HepG2 (cell line): ENCODE measurements at regions not wholly inside any gene's neighbourhood (a gene's known extent, or its start where the extent isn't known, plus 50 kb on each side); places are given as distances from the start of the nearest gene placed in this dataset.

ENCODE experiments used
- CBX2 ChIP-seq, 2 experiments: fragments of 200-600 bp in 1 of 2; sonication (generic); formaldehyde crosslinking in 1 of 2; IDR thresholded peaks; 2 replicates each; pipeline versions ENCODE4 v1.7.0 to v1.8.1; 2018 to 2022; ENCODE audit warnings: low read depth in 2 of 2, low read length in 1 of 2, mild to moderate bottlenecking in 1 of 2, missing genetic modification reagents in 1 of 2
- CHD4 ChIP-seq: fragments of 200-600 bp; sonication (generic); IDR thresholded peaks from 2 replicates; pipeline ENCODE4 v1.7.0; 2017; ENCODE audit warnings: mild to moderate bottlenecking, low read length, borderline replicate concordance
- DBP ChIP-seq: sonication (generic); formaldehyde crosslinking; IDR thresholded peaks from 2 replicates; pipeline ENCODE4 v1.4.0; 2020; ENCODE audit warnings: missing genetic modification reagents; ENCODE audit errors: not compliant biosample characterization
- EHMT2 ChIP-seq: fragments of 200-600 bp; sonication (generic); IDR thresholded peaks from 2 replicates; pipeline ENCODE4 v1.7.0; 2017; ENCODE audit warnings: antibody characterized with exemption, low read depth, low read length, borderline replicate concordance
- HNF4A ChIP-seq: sonication (generic); formaldehyde crosslinking; IDR thresholded peaks from 2 replicates; pipeline ENCODE4 v1.4.0; 2020; ENCODE audit warnings: missing genetic modification reagents
- NR3C1 ChIP-seq: sonication (generic); formaldehyde crosslinking; IDR thresholded peaks from 2 replicates; pipeline ENCODE4 v1.4.0; 2020; ENCODE audit warnings: missing genetic modification reagents
- ONECUT2 ChIP-seq: sonication (generic); formaldehyde crosslinking; IDR thresholded peaks from 2 replicates; pipeline ENCODE4 v1.4.0; 2020; ENCODE audit warnings: missing genetic modification reagents
- SCMH1 ChIP-seq: sonication (generic); formaldehyde crosslinking; IDR thresholded peaks from 2 replicates; pipeline ENCODE4 v1.9.0; 2021; ENCODE audit warnings: missing genetic modification reagents, mild to moderate bottlenecking, borderline replicate concordance
- TAF15 ChIP-seq: fragments of 200-400 bp; formaldehyde crosslinking; IDR thresholded peaks from one replicate; pipeline ENCODE4 v1.6.1; 2018; ENCODE audit warnings: mild to moderate bottlenecking, low read depth, low read length; ENCODE audit not compliant: poor library complexity, severe bottlenecking
- UBTF ChIP-seq: sonication (generic); formaldehyde crosslinking; IDR thresholded peaks from 2 replicates; pipeline ENCODE4 v1.4.0; 2020; ENCODE audit warnings: mild to moderate bottlenecking, missing genetic modification reagents
- ZBTB21 ChIP-seq: sonication (generic); formaldehyde crosslinking; IDR thresholded peaks from 2 replicates; pipeline ENCODE4 v1.4.0; 2020; ENCODE audit warnings: missing genetic modification reagents
- ZMYM4 ChIP-seq: sonication (generic); formaldehyde crosslinking; IDR thresholded peaks from 2 replicates; pipeline ENCODE4 v1.8.1; 2023; ENCODE audit warnings: mild to moderate bottlenecking, missing genetic modification reagents
- ZNF556 ChIP-seq: sonication (generic); formaldehyde crosslinking; IDR thresholded peaks from 2 replicates; pipeline ENCODE4 v1.4.0; 2020; ENCODE audit warnings: mild to moderate bottlenecking, missing genetic modification reagents, borderline replicate concordance
- ZNF646 ChIP-seq: sonication (generic); formaldehyde crosslinking; IDR thresholded peaks from 2 replicates; pipeline ENCODE4 v1.9.0; 2021; ENCODE audit warnings: mild to moderate bottlenecking, missing genetic modification reagents
- ZNF691 ChIP-seq: sonication (generic); formaldehyde crosslinking; IDR thresholded peaks from 2 replicates; pipeline ENCODE4 v1.4.0; 2020; ENCODE audit warnings: missing genetic modification reagents, low read depth, mild to moderate bottlenecking, borderline replicate concordance
- ZUFSP ChIP-seq: sonication (generic); formaldehyde crosslinking; IDR thresholded peaks from 2 replicates; pipeline ENCODE4 v1.9.0; 2021; ENCODE audit warnings: missing genetic modification reagents, mild to moderate bottlenecking, borderline replicate concordance
- ZZZ3 ChIP-seq: sonication (generic); formaldehyde crosslinking; IDR thresholded peaks from 2 replicates; pipeline ENCODE4 v1.4.0; 2020; ENCODE audit warnings: missing genetic modification reagents, mild to moderate bottlenecking, borderline replicate concordance

- no peak for TF ChIP-seq ZNF646 (CRISPR knock-in tag)
- peak; percentile 20; the same call in 1 of the 2 replicates for TF ChIP-seq ZMYM4 (CRISPR knock-in tag)
- no peak for TF ChIP-seq CHD4
- TF ChIP-seq ZZZ3 (CRISPR knock-in tag): no peak
- no peak for TF ChIP-seq ZBTB21 (CRISPR knock-in tag)
- no peak for TF ChIP-seq ZNF691 (CRISPR knock-in tag)
- no peak for TF ChIP-seq DBP (CRISPR knock-in tag)
- TF ChIP-seq ZUFSP (CRISPR knock-in tag): no peak
- no peak for TF ChIP-seq ONECUT2
- TF ChIP-seq HNF4A (CRISPR knock-in tag): no peak
- no peak for TF ChIP-seq EHMT2
- no peak for TF ChIP-seq CBX2 (IDR thresholded peaks at IDR 0.05; ENCODE audit: low read depth, low read length)
- no peak for TF ChIP-seq CBX2 (CRISPR knock-in tag; IDR thresholded peaks at IDR 0.05; ENCODE audit: low read depth)
- TF ChIP-seq ZNF556 (CRISPR knock-in tag): no peak
- no peak for TF ChIP-seq NR3C1 (CRISPR knock-in tag)
- TF ChIP-seq TAF15: no peak
- peak; percentile 55; the same call in 1 of the 2 replicates for TF ChIP-seq UBTF
- no peak for TF ChIP-seq SCMH1
Measured at GRCh38 chr3:125916376-125916978, 52.5 kb upstream of the ROPN1B start (continued).
